Activated CD4-positive, alpha-beta T cell treated with anti-CD3 and anti-CD28 coated beads for 36 hours (primary cell): ENCODE measurements at regions not wholly inside any gene's neighbourhood (a gene's known extent, or its start where the extent isn't known, plus 50 kb on each side); places are given as distances from the start of the nearest gene placed in this dataset.
"Not testable (repeated sequence)": the region's sequence is repeated elsewhere in the genome, so short reads cannot be mapped to it uniquely, and the experiment has no call there.

Experiments used
- ATAC-seq: fragments of 200-7000 bp; cut with Tn5 transposase; one replicate; pipeline ENCODE4 v1.10.0; 2021; ENCODE audit warnings: mild to moderate bottlenecking, moderate library complexity
- CTCF ChIA-PET: fragments of 350-600 bp; sonication (Branson Sonifier 250); formaldehyde crosslinking; loops from one replicate; lab custom pipeline; 2021; ENCODE audit warnings: antibody characterized with exemption; lab: Charles Lee
- POLR2A ChIA-PET: fragments of 350-600 bp; sonication (Branson Sonifier 250); formaldehyde crosslinking; loops from one replicate; lab custom pipeline; 2021; ENCODE audit warnings: antibody characterized with exemption, inconsistent platforms; lab: Charles Lee
- DNase-seq: peaks from one replicate; pipeline ENCODE4 v3.0.0-alpha.2; 2020
- H3K27ac Mint-ChIP-seq: one replicate; pipeline ENCODE4 v1.8.0; 2021; ENCODE audit warnings: mixed read lengths
- H3K27me3 Mint-ChIP-seq: one replicate; pipeline ENCODE4 v1.8.0; 2021; ENCODE audit warnings: mixed read lengths
- H3K36me3 Mint-ChIP-seq: one replicate; pipeline ENCODE4 v1.8.0; 2021; ENCODE audit warnings: low read depth, mixed read lengths
- H3K4me1 Mint-ChIP-seq: one replicate; pipeline ENCODE4 v1.8.0; 2021; ENCODE audit warnings: mixed read lengths
- H3K4me3 Mint-ChIP-seq: one replicate; pipeline ENCODE4 v1.8.0; 2021; ENCODE audit warnings: mild to moderate bottlenecking, moderate library complexity, mixed read lengths
- H3K9me3 Mint-ChIP-seq: one replicate; pipeline ENCODE4 v1.8.0; 2021; ENCODE audit warnings: low read depth, mixed read lengths
- intact Hi-C, 2 experiments: fragments of 100-400 bp; cut with DNase I in 1 of 2; cut with micrococcal nuclease in 1 of 2; formaldehyde crosslinking; loops; one replicate each; pipeline versions ENCODE4 v1.14.2 to v1.15.1; 2022 to 2024; cut with DNase I, micrococcal nuclease

DNA sequence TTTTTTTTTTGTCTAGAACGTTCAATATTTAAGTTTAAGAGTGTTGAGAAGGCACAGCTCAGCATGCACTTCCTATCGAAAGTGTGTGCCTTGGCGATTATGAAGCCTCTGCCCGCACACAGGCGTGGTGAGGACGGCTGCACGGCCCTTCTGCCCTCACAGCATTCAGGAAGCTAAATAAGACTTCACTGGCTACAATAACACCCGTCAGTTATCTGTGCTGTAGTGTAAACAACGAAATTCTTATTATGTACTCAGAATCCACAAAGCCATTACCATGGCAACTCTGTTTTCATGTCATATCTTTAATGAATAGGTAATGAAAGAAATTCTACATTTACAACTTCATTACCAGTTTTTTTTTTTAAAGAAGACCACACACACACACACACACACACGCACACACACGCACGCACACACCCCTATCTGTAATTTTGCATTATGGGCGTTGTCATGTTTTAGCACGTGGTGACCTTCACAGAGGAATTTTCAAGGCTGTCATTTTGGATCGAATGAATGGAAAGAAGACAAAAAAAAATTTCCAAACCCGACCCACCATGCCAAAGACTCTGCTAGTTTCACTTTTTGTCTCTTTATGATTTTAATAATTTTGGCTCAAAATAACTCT is 254.8 kb upstream of the CTBP2 start:
- Mint-ChIP-seq H3K4me1 (no peaks in the 10 kb centered on the region), H3K27ac (no peak overlapping the region), H3K27me3 (no peaks in the 10 kb centered on the region), H3K4me3 (no peak overlapping the region), H3K9me3 (peaks cover 1% of the 10 kb centered on the region), H3K36me3 (no peaks in the 10 kb centered on the region)
- ChIA-PET POLR2A (no interaction called here), CTCF (interaction anchor here (0.5 kb wide), 1 partner anchor 211 kb away, joined by 3 read pairs; no protein-coding TSS in a partner anchor)
- intact Hi-C loops = no loop called here
- ATAC-seq = no peak
- DNase-seq = no peak

- no peaks in the 10 kb centered on the region for H3K4me1 Mint-ChIP-seq
- CTCF ChIA-PET = no interaction called here
- no peaks in the 10 kb centered on the region for H3K36me3 Mint-ChIP-seq
- H3K27me3 Mint-ChIP-seq = peaks cover 3% of the 10 kb centered on the region
- POLR2A ChIA-PET = no interaction called here
- ATAC-seq (no peak), DNase-seq (no peak)
- intact Hi-C loops = no loop called here
- no peaks in the 10 kb centered on the region for H3K9me3 Mint-ChIP-seq
- H3K27ac Mint-ChIP-seq = no peak overlapping the region
- no peak overlapping the region for H3K4me3 Mint-ChIP-seq
Observed at GRCh38 chr10:125411724-125412123, 251.4 kb upstream of the CTBP2 start.

- no peak overlapping the region for H3K27ac Mint-ChIP-seq
- ChIA-PET CTCF (interaction anchor here (0.9 kb wide), 1 partner anchor 12 kb away, joined by 3 read pairs; no protein-coding TSS in a partner anchor), POLR2A (no interaction called here)
- H3K9me3 Mint-ChIP-seq = peaks cover 8% of the 10 kb centered on the region
- no peaks in the 10 kb centered on the region for H3K4me1 Mint-ChIP-seq
- H3K36me3 Mint-ChIP-seq = no peaks in the 10 kb centered on the region
- H3K27me3 Mint-ChIP-seq = peaks cover 3% of the 10 kb centered on the region
- no peak for DNase-seq
- ATAC-seq = no peak
- H3K4me3 Mint-ChIP-seq = no peak overlapping the region
- intact Hi-C loops = no loop called here
Observed at GRCh38 chr10:125409756-125410155, 249.4 kb upstream of the CTBP2 start.

- DNase-seq (no peak), ATAC-seq (no peak)
- CTCF ChIA-PET = no interaction called here
- POLR2A ChIA-PET = no interaction called here
- H3K4me3 Mint-ChIP-seq = no peak overlapping the region
- H3K36me3 Mint-ChIP-seq = no peaks in the 10 kb centered on the region
- H3K9me3 Mint-ChIP-seq = peaks cover 9% of the 10 kb centered on the region
- peaks cover 3% of the 10 kb centered on the region for H3K27me3 Mint-ChIP-seq
- no peak overlapping the region for H3K27ac Mint-ChIP-seq
- H3K4me1 Mint-ChIP-seq = no peaks in the 10 kb centered on the region
- intact Hi-C loops = no loop called here
Observed at GRCh38 chr10:125407557-125407956, 247.2 kb upstream of the CTBP2 start.

- ChIA-PET POLR2A (no interaction called here), CTCF (no interaction called here)
- intact Hi-C loops = no loop called here
- H3K36me3 Mint-ChIP-seq = no peaks in the 10 kb centered on the region
- no peaks in the 10 kb centered on the region for H3K4me1 Mint-ChIP-seq
- H3K27ac Mint-ChIP-seq = no peak overlapping the region
- peaks cover 9% of the 10 kb centered on the region for H3K9me3 Mint-ChIP-seq
- peaks cover 3% of the 10 kb centered on the region for H3K27me3 Mint-ChIP-seq
- no peak overlapping the region for H3K4me3 Mint-ChIP-seq
- DNase-seq (no peak), ATAC-seq (no peak)
Observed at GRCh38 chr10:125407000-125407502, 246.7 kb upstream of the CTBP2 start.

- DNase-seq, POLR2A ChIA-PET, H3K36me3 Mint-ChIP-seq, ATAC-seq, H3K27me3 Mint-ChIP-seq, CTCF ChIA-PET, intact Hi-C loops, H3K4me3 Mint-ChIP-seq, H3K4me1 Mint-ChIP-seq, H3K27ac Mint-ChIP-seq: not testable (repeated sequence)
- peaks cover 13% of the 10 kb centered on the region for H3K9me3 Mint-ChIP-seq
Observed at GRCh38 chr10:125404902-125405301, 244.5 kb upstream of the CTBP2 start.

DNA sequence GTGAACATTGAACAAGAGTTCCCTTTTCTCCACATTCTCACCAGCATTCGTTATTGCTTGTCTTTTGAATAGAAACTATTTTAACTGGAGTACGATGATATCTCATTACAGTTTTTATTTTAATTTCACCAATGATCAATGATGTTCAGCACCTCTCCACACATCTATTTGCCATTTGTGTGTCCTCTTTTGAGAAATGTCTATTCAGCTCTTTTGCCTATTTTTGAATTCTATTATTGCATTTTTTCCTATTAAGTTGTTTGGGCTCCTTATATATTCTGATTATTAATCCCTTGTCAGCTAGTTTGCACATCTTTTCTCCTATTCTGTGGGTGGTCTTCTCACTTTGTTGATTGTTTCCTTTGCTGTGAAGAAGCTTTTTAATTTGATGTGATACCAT is 241.1 kb upstream of the CTBP2 start:
- H3K4me3 Mint-ChIP-seq = no peak overlapping the region
- intact Hi-C loops = no loop called here
- H3K4me1 Mint-ChIP-seq = no peaks in the 10 kb centered on the region
- ATAC-seq (no peak), DNase-seq (no peak)
- H3K27me3 Mint-ChIP-seq = no peaks in the 10 kb centered on the region
- no peak overlapping the region for H3K27ac Mint-ChIP-seq
- H3K9me3 Mint-ChIP-seq = peaks cover 12% of the 10 kb centered on the region
- H3K36me3 Mint-ChIP-seq = no peaks in the 10 kb centered on the region
- CTCF ChIA-PET = interaction anchor here (0.6 kb wide), 1 partner anchor 101 kb away, joined by 3 read pairs; no protein-coding TSS in a partner anchor
- POLR2A ChIA-PET = no interaction called here

- peaks cover 3% of the 10 kb centered on the region for H3K9me3 Mint-ChIP-seq
Observed at GRCh38 chr10:125399289-125399688, 238.9 kb upstream of the CTBP2 start.

GRCh38 chr10:125398270-125398669 is 237.9 kb upstream of the CTBP2 start:
- no peak for ATAC-seq
- H3K36me3 Mint-ChIP-seq = no peaks in the 10 kb centered on the region
- DNase-seq = no peak
- peaks cover 3% of the 10 kb centered on the region for H3K9me3 Mint-ChIP-seq
- no peaks in the 10 kb centered on the region for H3K4me1 Mint-ChIP-seq
- no peaks in the 10 kb centered on the region for H3K27me3 Mint-ChIP-seq
- H3K27ac Mint-ChIP-seq = no peak overlapping the region
- CTCF ChIA-PET = interaction anchor here (1.2 kb wide), 1 partner anchor 11 kb away, joined by 3 read pairs; no protein-coding TSS in a partner anchor
- intact Hi-C loops = no loop called here
- H3K4me3 Mint-ChIP-seq = no peak overlapping the region
- POLR2A ChIA-PET = no interaction called here

More at GRCh38 chr10:125399289-125399688, 238.9 kb upstream of the CTBP2 start:
- no peak for DNase-seq
- ChIA-PET CTCF (no interaction called here), POLR2A (no interaction called here)
- Mint-ChIP-seq H3K27me3 (no peaks in the 10 kb centered on the region), H3K4me3 (no peak overlapping the region), H3K36me3 (no peaks in the 10 kb centered on the region), H3K4me1 (no peaks in the 10 kb centered on the region), H3K27ac (no peak overlapping the region)
- intact Hi-C loops = no loop called here
- no peak for ATAC-seq

DNA sequence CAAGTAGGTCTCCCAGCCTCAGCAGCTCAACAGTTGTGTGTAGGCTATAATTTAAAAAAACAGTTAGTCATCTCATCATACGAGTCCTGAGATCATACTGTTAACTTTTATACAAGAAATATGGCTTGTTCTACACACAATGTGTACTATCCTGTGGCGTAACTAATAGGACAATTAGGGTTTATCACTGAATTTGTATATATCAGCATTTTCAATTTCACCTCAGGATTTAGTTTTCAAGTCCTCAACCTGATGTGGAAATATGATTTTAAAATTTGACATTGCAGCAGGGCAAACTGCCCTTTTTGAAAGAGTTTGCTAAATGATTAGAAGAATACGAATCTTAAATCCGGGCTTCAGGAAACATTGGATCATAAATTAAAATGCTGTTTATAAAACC is 237.2 kb upstream of the CTBP2 start:
- no peaks in the 10 kb centered on the region for H3K4me1 Mint-ChIP-seq
- intact Hi-C loops = no loop called here
- no peak overlapping the region for H3K4me3 Mint-ChIP-seq
- ChIA-PET POLR2A (no interaction called here), CTCF (interaction anchor here (1.2 kb wide), 1 partner anchor 12 kb away, joined by 3 read pairs; no protein-coding TSS in a partner anchor)
- peaks cover 3% of the 10 kb centered on the region for H3K9me3 Mint-ChIP-seq
- DNase-seq (no peak), ATAC-seq (no peak)
- H3K36me3 Mint-ChIP-seq = no peaks in the 10 kb centered on the region
- H3K27me3 Mint-ChIP-seq = no peaks in the 10 kb centered on the region
- H3K27ac Mint-ChIP-seq = no peak overlapping the region

- no peak for DNase-seq
- CTCF ChIA-PET = no interaction called here
- POLR2A ChIA-PET = no interaction called here
- Mint-ChIP-seq H3K27ac (no peak overlapping the region), H3K4me3 (no peak overlapping the region), H3K9me3 (peaks cover 3% of the 10 kb centered on the region), H3K36me3 (no peaks in the 10 kb centered on the region), H3K4me1 (no peaks in the 10 kb centered on the region), H3K27me3 (peaks cover 3% of the 10 kb centered on the region)
- no peak for ATAC-seq
- intact Hi-C loops = no loop called here
Observed at GRCh38 chr10:125396676-125397075, 236.3 kb upstream of the CTBP2 start.

- Mint-ChIP-seq H3K36me3 (no peaks in the 10 kb centered on the region), H3K4me1 (no peaks in the 10 kb centered on the region), H3K4me3 (no peak overlapping the region), H3K9me3 (peaks cover 7% of the 10 kb centered on the region), H3K27me3 (peaks cover 7% of the 10 kb centered on the region), H3K27ac (no peak overlapping the region)
- ATAC-seq = no peak
- no peak for DNase-seq
- intact Hi-C loops = no loop called here
- ChIA-PET POLR2A (no interaction called here), CTCF (no interaction called here)
Observed at GRCh38 chr10:125392609-125393008, 232.2 kb upstream of the CTBP2 start.
